ENCODE measurements at regions not wholly inside any gene's neighbourhood (a gene's known extent, or its start where the extent isn't known, plus 50 kb on each side); places are given as distances from the start of the nearest gene placed in this dataset.
"Not testable (repeated sequence)": the region's sequence is repeated elsewhere in the genome, so short reads cannot be mapped to it uniquely, and the experiment has no call there.

- Histone ChIP-seq H3K4me2 (ENCODE audit: low read depth, low read length, poor library complexity, severe bottlenecking) (no peak overlapping the region), H3K79me2 (ENCODE audit: insufficient read depth, low read length) (no peaks in the 10 kb centered on the region), H3K4me1 (ENCODE audit: insufficient read depth, low read length, poor library complexity, severe bottlenecking) (no peaks in the 10 kb centered on the region), H4K20me1 (ENCODE audit: insufficient read depth, low read length, poor library complexity, severe bottlenecking) (no peaks in the 10 kb centered on the region), H3K9me2 (replicated peaks; ENCODE audit: low read depth, low read length) (no peaks in the 10 kb centered on the region), H3K9ac (ENCODE audit: low read depth, low read length, poor library complexity, severe bottlenecking) (no peak overlapping the region), H3K36me3 (ENCODE audit: insufficient read depth, low read length) (no peaks in the 10 kb centered on the region), H3K4me3 (ENCODE audit: low read length, poor library complexity, severe bottlenecking) (no peak overlapping the region), H3F3A (ENCODE audit: low read depth) (no peaks in the 10 kb centered on the region), H2AFZ (ENCODE audit: low read length) (no peak overlapping the region), H3K9me3 (ENCODE audit: insufficient read depth, low read depth, low read length) (no peaks in the 10 kb centered on the region), H3K27me3 (ENCODE audit: insufficient read depth, low read length, poor library complexity, severe bottlenecking) (no peaks in the 10 kb centered on the region)
- TF ChIP-seq CTCF (conservative IDR thresholded peaks at IDR 0.05; ENCODE audit: low read length) (no peak), EZH2phosphoT487 (IDR thresholded peaks at IDR 0.05; ENCODE audit: borderline replicate concordance) (no peak)
These were observed 243.0 kb downstream of the KBTBD8 start for GRCh38 chr3:67241084-67241483.

GRCh38 chr3:67244130-67244529 is 246.0 kb downstream of the KBTBD8 start:
- Histone ChIP-seq H3K4me2 (ENCODE audit: low read depth, low read length, poor library complexity, severe bottlenecking) (no peak overlapping the region), H3K4me3 (ENCODE audit: low read length, poor library complexity, severe bottlenecking) (no peak overlapping the region), H3K27me3 (ENCODE audit: insufficient read depth, low read length, poor library complexity, severe bottlenecking) (no peaks in the 10 kb centered on the region), H3K79me2 (ENCODE audit: insufficient read depth, low read length) (no peaks in the 10 kb centered on the region), H3K9ac (ENCODE audit: low read depth, low read length, poor library complexity, severe bottlenecking) (no peak overlapping the region), H3K4me1 (ENCODE audit: insufficient read depth, low read length, poor library complexity, severe bottlenecking) (no peaks in the 10 kb centered on the region), H2AFZ (ENCODE audit: low read length) (no peak overlapping the region), H3K9me2 (replicated peaks; ENCODE audit: low read depth, low read length) (no peaks in the 10 kb centered on the region), H3F3A (ENCODE audit: low read depth) (no peaks in the 10 kb centered on the region), H3K9me3 (ENCODE audit: insufficient read depth, low read depth, low read length) (no peaks in the 10 kb centered on the region), H4K20me1 (ENCODE audit: insufficient read depth, low read length, poor library complexity, severe bottlenecking) (no peaks in the 10 kb centered on the region), H3K36me3 (ENCODE audit: insufficient read depth, low read length) (no peaks in the 10 kb centered on the region)
- TF ChIP-seq EZH2phosphoT487 (IDR thresholded peaks at IDR 0.05; ENCODE audit: borderline replicate concordance) (no peak), CTCF (conservative IDR thresholded peaks at IDR 0.05; ENCODE audit: low read length) (no peak)

- Histone ChIP-seq H3K4me2 (ENCODE audit: low read depth, low read length, poor library complexity, severe bottlenecking) (no peak overlapping the region), H3K9ac (ENCODE audit: low read depth, low read length, poor library complexity, severe bottlenecking) (no peak overlapping the region), H3K4me1 (ENCODE audit: insufficient read depth, low read length, poor library complexity, severe bottlenecking) (no peaks in the 10 kb centered on the region), H2AFZ (ENCODE audit: low read length) (no peak overlapping the region), H3K27me3 (ENCODE audit: insufficient read depth, low read length, poor library complexity, severe bottlenecking) (no peaks in the 10 kb centered on the region), H3K9me2 (replicated peaks; ENCODE audit: low read depth, low read length) (no peaks in the 10 kb centered on the region), H3K79me2 (ENCODE audit: insufficient read depth, low read length) (no peaks in the 10 kb centered on the region), H4K20me1 (ENCODE audit: insufficient read depth, low read length, poor library complexity, severe bottlenecking) (no peaks in the 10 kb centered on the region), H3K9me3 (ENCODE audit: insufficient read depth, low read depth, low read length) (no peaks in the 10 kb centered on the region; the same call in 1 of the 2 replicates), H3K4me3 (ENCODE audit: low read length, poor library complexity, severe bottlenecking) (no peak overlapping the region), H3K36me3 (ENCODE audit: insufficient read depth, low read length) (no peaks in the 10 kb centered on the region), H3F3A (ENCODE audit: low read depth) (no peaks in the 10 kb centered on the region)
- no peak for TF ChIP-seq EZH2phosphoT487 (IDR thresholded peaks at IDR 0.05; ENCODE audit: borderline replicate concordance)
These were observed 247.4 kb downstream of the KBTBD8 start for GRCh38 chr3:67245545-67245944.

GRCh38 chr3:67248726-67249125 is 250.6 kb downstream of the KBTBD8 start:
- H3K27me3 ChIP-seq (ENCODE audit: insufficient read depth, low read length, poor library complexity, severe bottlenecking): no peaks in the 10 kb centered on the region
- no peak overlapping the region for H2AFZ ChIP-seq (ENCODE audit: low read length)
- H3K36me3 ChIP-seq (ENCODE audit: insufficient read depth, low read length): no peaks in the 10 kb centered on the region
- no peaks in the 10 kb centered on the region; the same call in 1 of the 2 replicates for H3K9me3 ChIP-seq (ENCODE audit: insufficient read depth, low read depth, low read length)
- H3K9me2 ChIP-seq (replicated peaks; ENCODE audit: low read depth, low read length): no peaks in the 10 kb centered on the region
- H3K4me2 ChIP-seq (ENCODE audit: low read depth, low read length, poor library complexity, severe bottlenecking): no peak overlapping the region
- H3K9ac ChIP-seq (ENCODE audit: low read depth, low read length, poor library complexity, severe bottlenecking): no peak overlapping the region
- no peaks in the 10 kb centered on the region for H3K4me1 ChIP-seq (ENCODE audit: insufficient read depth, low read length, poor library complexity, severe bottlenecking)
- no peaks in the 10 kb centered on the region for H4K20me1 ChIP-seq (ENCODE audit: insufficient read depth, low read length, poor library complexity, severe bottlenecking)
- H3F3A ChIP-seq (ENCODE audit: low read depth): no peaks in the 10 kb centered on the region
- no peaks in the 10 kb centered on the region for H3K79me2 ChIP-seq (ENCODE audit: insufficient read depth, low read length)
- no peak overlapping the region for H3K4me3 ChIP-seq (ENCODE audit: low read length, poor library complexity, severe bottlenecking)
- TF ChIP-seq EZH2phosphoT487 (IDR thresholded peaks at IDR 0.05; ENCODE audit: borderline replicate concordance) (no peak), CTCF (conservative IDR thresholded peaks at IDR 0.05; ENCODE audit: low read length) (no peak)

- H3K4me1 ChIP-seq (ENCODE audit: insufficient read depth, low read length, poor library complexity, severe bottlenecking); H2AFZ ChIP-seq (ENCODE audit: low read length); H3K9ac ChIP-seq (ENCODE audit: low read depth, low read length, poor library complexity, severe bottlenecking); H3K4me3 ChIP-seq (ENCODE audit: low read length, poor library complexity, severe bottlenecking); H3K36me3 ChIP-seq (ENCODE audit: insufficient read depth, low read length); H3K27me3 ChIP-seq (ENCODE audit: insufficient read depth, low read length, poor library complexity, severe bottlenecking); H3K9me3 ChIP-seq (ENCODE audit: insufficient read depth, low read depth, low read length); H3K4me2 ChIP-seq (ENCODE audit: low read depth, low read length, poor library complexity, severe bottlenecking); H4K20me1 ChIP-seq (ENCODE audit: insufficient read depth, low read length, poor library complexity, severe bottlenecking); H3K9me2 ChIP-seq (replicated peaks; ENCODE audit: low read depth, low read length); H3K79me2 ChIP-seq (ENCODE audit: insufficient read depth, low read length); H3F3A ChIP-seq (ENCODE audit: low read depth): not testable (repeated sequence)
These were observed 254.8 kb downstream of the KBTBD8 start for GRCh38 chr3:67252906-67253305.
